DND-41 (cell line): ENCODE measurements at regions not wholly inside any gene's neighbourhood (a gene's known extent, or its start where the extent isn't known, plus 50 kb on each side); places are given as distances from the start of the nearest gene placed in this dataset.

ENCODE experiments used
- EZH2 ChIP-seq: IDR thresholded peaks from 3 replicates; pipeline ENCODE4 v1.6.1; 2012; ENCODE audit warnings: borderline replicate concordance, low read depth, mild to moderate bottlenecking, moderate library complexity, low read length, inconsistent platforms; ENCODE audit not compliant: severe bottlenecking
- TF ChIP-seq, protein P1 (sequence below): IDR thresholded peaks from 2 replicates; pipeline ENCODE4 v1.5.1; 2012; ENCODE audit warnings: borderline replicate concordance, low read length, moderate library complexity, mild to moderate bottlenecking; ENCODE audit not compliant: poor library complexity, severe bottlenecking; ENCODE audit errors: extremely low read depth

DNA sequence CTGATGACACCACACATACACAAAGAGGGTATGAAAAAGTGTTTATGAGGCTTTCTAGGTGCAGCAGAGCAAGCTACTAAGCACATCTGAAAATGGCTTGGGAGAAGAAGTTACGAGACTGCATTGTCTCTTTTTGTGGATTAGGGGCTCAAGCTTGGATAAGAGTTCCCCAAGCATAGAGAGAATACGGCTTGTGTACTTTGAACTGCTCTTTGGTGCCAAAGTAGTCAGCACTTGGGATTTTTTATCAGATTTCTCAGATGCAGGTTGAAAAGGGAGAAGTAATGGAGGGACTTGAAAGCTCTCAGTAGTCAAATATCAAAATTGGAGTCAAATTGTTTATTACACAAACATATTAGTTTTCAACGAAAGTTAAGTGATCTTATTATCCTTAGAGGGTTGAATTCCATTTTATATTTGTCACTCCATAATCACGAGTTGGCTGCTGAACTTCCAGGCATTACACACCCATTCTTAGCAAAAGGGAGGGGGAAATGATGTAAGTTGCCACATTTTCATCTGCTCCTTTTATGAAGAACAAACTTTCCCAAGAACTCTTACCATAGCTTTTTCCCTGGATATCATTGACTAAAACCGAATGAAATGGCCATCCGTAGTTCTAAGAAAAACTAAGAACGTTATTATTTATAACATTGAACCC, 1904.9 kb downstream of the PCDH7 start:
- TF ChIP-seq, protein P1, sequence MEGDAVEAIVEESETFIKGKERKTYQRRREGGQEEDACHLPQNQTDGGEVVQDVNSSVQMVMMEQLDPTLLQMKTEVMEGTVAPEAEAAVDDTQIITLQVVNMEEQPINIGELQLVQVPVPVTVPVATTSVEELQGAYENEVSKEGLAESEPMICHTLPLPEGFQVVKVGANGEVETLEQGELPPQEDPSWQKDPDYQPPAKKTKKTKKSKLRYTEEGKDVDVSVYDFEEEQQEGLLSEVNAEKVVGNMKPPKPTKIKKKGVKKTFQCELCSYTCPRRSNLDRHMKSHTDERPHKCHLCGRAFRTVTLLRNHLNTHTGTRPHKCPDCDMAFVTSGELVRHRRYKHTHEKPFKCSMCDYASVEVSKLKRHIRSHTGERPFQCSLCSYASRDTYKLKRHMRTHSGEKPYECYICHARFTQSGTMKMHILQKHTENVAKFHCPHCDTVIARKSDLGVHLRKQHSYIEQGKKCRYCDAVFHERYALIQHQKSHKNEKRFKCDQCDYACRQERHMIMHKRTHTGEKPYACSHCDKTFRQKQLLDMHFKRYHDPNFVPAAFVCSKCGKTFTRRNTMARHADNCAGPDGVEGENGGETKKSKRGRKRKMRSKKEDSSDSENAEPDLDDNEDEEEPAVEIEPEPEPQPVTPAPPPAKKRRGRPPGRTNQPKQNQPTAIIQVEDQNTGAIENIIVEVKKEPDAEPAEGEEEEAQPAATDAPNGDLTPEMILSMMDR: no peak
- no peak for TF ChIP-seq EZH2
